K562 (cell line): ENCODE measurements at regions not wholly inside any gene's neighbourhood (a gene's known extent, or its start where the extent isn't known, plus 50 kb on each side); places are given as distances from the start of the nearest gene placed in this dataset.

Source experiments
- ATAC-seq: fragments of 200-7000 bp; cut with Tn5 transposase; 3 replicates; pipeline ENCODE4 v1.9.1; 2020; ENCODE audit warnings: moderate library complexity
- BruUV-seq: library from RNA; stranded (reverse); fragments of 400-500 nt; replicated peaks from 2 replicates; lab custom pipeline; 2021; lab: Mats Ljungman, UMichigan
- CTCF ChIA-PET: fragments of 300-600 bp; formaldehyde crosslinking; extraction: SDS; loops from one replicate; lab custom pipeline; 2021; ENCODE audit warnings: low intra/inter-chr PET ratio; lab: Yijun Ruan, JAX
- POLR2A ChIA-PET: fragments of 300-600, 350-650 bp; sonication (Branson Sonifier 250); formaldehyde crosslinking; extraction: SDS; loops from one replicate; lab custom pipeline; 2021; ENCODE audit warnings: antibody characterized with exemption, inconsistent platforms; lab: Yijun Ruan, JAX
- DNase-seq, 4 experiments: peaks; one replicate each; pipeline versions ENCODE4 v3.0.0 to v3.0.0-alpha.2; 2011 to 2018; ENCODE audit warnings: low spot score in 3 of 4, mixed read lengths in 3 of 4; ENCODE audit errors: extremely low read depth in 1 of 4
- FAIRE-seq: peaks from 2 replicates; lab custom pipeline; 2011; peaks lifted over from hg19 to GRCh38; lab: Jason Lieb, UNC
- H2AFZ ChIP-seq: 2 replicates; pipeline ENCODE4 v1.6.0; 2011; ENCODE audit warnings: low read depth, low read length, control low read depth, inconsistent platforms
- H3K27ac ChIP-seq: fragments of 200-600 bp; 3 replicates; pipeline ENCODE4 v1.8.0; 2011; ENCODE audit warnings: low read depth, mild to moderate bottlenecking, control low read depth, inconsistent platforms, low read length, moderate library complexity, mixed read lengths; ENCODE audit errors: extremely low read depth
- H3K27me3 ChIP-seq, 2 experiments: fragments of 300-600 bp in 1 of 2; 2 replicates in 1 of 2; 3 replicates in 1 of 2; pipeline versions ENCODE4 v1.6.0 to v1.8.0; 2011; ENCODE audit warnings: inconsistent platforms in 2 of 2, low read length in 2 of 2, mild to moderate bottlenecking in 1 of 2, mixed read lengths in 1 of 2, moderate library complexity in 1 of 2; ENCODE audit not compliant: control insufficient read depth in 2 of 2, insufficient read depth in 2 of 2
- H3K36me3 ChIP-seq: fragments of 300-600 bp; 3 replicates; pipeline ENCODE4 v1.8.0; 2011; ENCODE audit warnings: mild to moderate bottlenecking, low read length, inconsistent platforms; ENCODE audit not compliant: control insufficient read depth, insufficient read depth
- H3K4me1 ChIP-seq, 2 experiments: fragments of 200-600 bp in 1 of 2; replicated peaks in 1 of 2; 2 replicates in 1 of 2; 3 replicates in 1 of 2; pipeline versions ENCODE4 v1.5.1 to v1.8.0; 2011; ENCODE audit warnings: inconsistent platforms in 2 of 2, low read length in 2 of 2, mild to moderate bottlenecking in 1 of 2, mixed read lengths in 1 of 2, moderate library complexity in 1 of 2; ENCODE audit not compliant: control insufficient read depth in 2 of 2, insufficient read depth in 2 of 2
- H3K4me2 ChIP-seq: 2 replicates; pipeline ENCODE4 v1.6.1; 2011; ENCODE audit warnings: low read length, control low read depth, inconsistent platforms, mixed read lengths; ENCODE audit not compliant: insufficient read depth
- H3K4me3 ChIP-seq: fragments of 200-600 bp; sonication (generic), shearing (Covaris generic); 2 replicates; pipeline ENCODE4 v1.5.1; 2016; ENCODE audit warnings: control low read depth, inconsistent platforms
- H3K79me2 ChIP-seq: fragments of 200-600 bp; 3 replicates; pipeline ENCODE4 v1.8.0; 2011; ENCODE audit warnings: low read length, inconsistent platforms; ENCODE audit not compliant: control insufficient read depth, insufficient read depth
- H3K9ac ChIP-seq, 2 experiments: 2 replicates each; pipeline versions ENCODE4 v1.6.0 to v1.6.1; 2011; ENCODE audit warnings: low read depth in 2 of 2, low read length in 2 of 2, control low read depth in 1 of 2, inconsistent platforms in 1 of 2, mild to moderate bottlenecking in 1 of 2, mixed read lengths in 1 of 2; ENCODE audit not compliant: insufficient read depth in 1 of 2
- H3K9me1 ChIP-seq: one replicate; pipeline ENCODE4 v1.6.0; 2011; ENCODE audit warnings: inconsistent platforms, mild to moderate bottlenecking, low read length, moderate library complexity; ENCODE audit not compliant: control insufficient read depth, insufficient read depth
- H3K9me3 ChIP-seq: replicated peaks from 2 replicates; pipeline ENCODE4 v1.5.1; 2011; ENCODE audit warnings: low read depth, low read length, inconsistent platforms; ENCODE audit not compliant: control insufficient read depth, insufficient read depth
- H4K20me1 ChIP-seq: replicated peaks from 2 replicates; pipeline ENCODE4 v1.6.1; 2011; ENCODE audit warnings: low read length, inconsistent platforms, mixed read lengths; ENCODE audit not compliant: control insufficient read depth, insufficient read depth
- CHCHD3 ChIP-seq: fragments of 250-450 bp; sonication (Bioruptor Pico); IDR thresholded peaks from 2 replicates; pipeline ENCODE4 v2.1.2; 2022; ENCODE audit warnings: mild to moderate bottlenecking
- EGR1 ChIP-seq: fragments of 450-650 bp; conservative IDR thresholded peaks from 2 replicates; pipeline ENCODE4 v1.6.1; 2017; ENCODE audit warnings: mild to moderate bottlenecking
- FUS ChIP-seq: fragments of 200-400 bp; formaldehyde crosslinking; optimal IDR thresholded peaks from 2 replicates; pipeline ENCODE3; 2017; ENCODE audit warnings: low read depth, low read length
- GATAD2A ChIP-seq: fragments of 450-650 bp; IDR thresholded peaks from 2 replicates; pipeline ENCODE4 v1.6.1; 2017
- NCOA4 ChIP-seq: fragments of 450-650 bp; IDR thresholded peaks from 2 replicates; pipeline ENCODE4 v1.6.1; 2018; ENCODE audit warnings: mild to moderate bottlenecking; ENCODE audit not compliant: partially characterized antibody
- SIN3B ChIP-seq: fragments of 450-650 bp; IDR thresholded peaks from 2 replicates; pipeline ENCODE4 v1.6.1; 2017; ENCODE audit warnings: low read depth, mild to moderate bottlenecking, moderate library complexity
- THAP12 ChIP-seq: fragments of 250-450 bp; sonication (Bioruptor Pico); IDR thresholded peaks from 2 replicates; pipeline ENCODE4 v1.9.0; 2021; ENCODE audit warnings: mild to moderate bottlenecking, inconsistent platforms
- USF2 ChIP-seq: sonication (generic); formaldehyde crosslinking; IDR thresholded peaks from 2 replicates; pipeline ENCODE4 v1.5.0; 2020; ENCODE audit warnings: missing genetic modification reagents
- XRCC4 ChIP-seq: IDR thresholded peaks from one replicate; pipeline ENCODE4 v1.6.1; 2011; ENCODE audit not compliant: insufficient read depth, insufficient read length; ENCODE audit errors: extremely low read depth
- ZKSCAN8 ChIP-seq: fragments of 200-800 bp; sonication (Bioruptor generic); IDR thresholded peaks from 2 replicates; pipeline ENCODE4 v1.6.1; 2016; ENCODE audit warnings: missing genetic modification characterization, missing compliant biosample characterization
- ZNF589 ChIP-seq: fragments of 200-800 bp; sonication (Bioruptor generic); IDR thresholded peaks from 2 replicates; pipeline ENCODE4 v1.6.1; 2016; ENCODE audit warnings: low read depth, missing genetic modification characterization, missing compliant biosample characterization
- ZNF75A ChIP-seq: fragments of 450-650 bp; formaldehyde crosslinking; IDR thresholded peaks from 2 replicates; pipeline ENCODE4 v1.4.0; 2020; ENCODE audit warnings: mild to moderate bottlenecking
- WGBS: fragments of 100-300 bp; shearing (Covaris generic); methylation state at CpG from one replicate; pipeline ENCODE4 v1.1.6; 2016; ENCODE audit warnings: low coverage, mixed read lengths; ENCODE audit not compliant: insufficient coverage; ENCODE audit errors: missing lambda C conversion rate; 5-methylcytosine and 5-hydroxymethylcytosine counted together
- in situ Hi-C: fragments of 300-500 bp; cut with MboI; formaldehyde crosslinking; loops from 4 replicates; pipeline ENCODE4 v1.15.0; 2018; ENCODE audit warnings: inconsistent platforms, mixed read lengths
- intact Hi-C: fragments of 100-400 bp; cut with micrococcal nuclease; formaldehyde crosslinking; loops from 2 replicates; pipeline ENCODE4 v1.14.2; 2022

GRCh38 chr2:172376016-172376415, 51.4 kb upstream of the ITGA6 start:
- ATAC-seq (no peak), DNase-seq (no peak), FAIRE-seq (no peak)
- ChIA-PET POLR2A (no interaction called here), CTCF (no interaction called here)
- Histone ChIP-seq H2AFZ (no peak overlapping the region), H3K79me2 (no peaks in the 10 kb centered on the region), H3K4me3 (no peak overlapping the region), H4K20me1 (no peaks in the 10 kb centered on the region), H3K36me3 (no peaks in the 10 kb centered on the region), H3K4me1 (no peaks in the 10 kb centered on the region), H3K9me1 (no peaks in the 10 kb centered on the region), H3K4me2 (no peak overlapping the region), H3K27me3 (0 out of 5 replicates have a peak, but pooled peaks cover 0 to 4% of the 10 kb centered on the region in 2 experiments), H3K27ac (no peak overlapping the region), H3K9ac (no peak overlapping the region), H3K9me3 (no peaks in the 10 kb centered on the region)
- BruUV-seq: no TSS peak
- intact Hi-C loops: no loop called here
- WGBS: 0% methylated on average over 5 of the region's 5 CpGs
- in situ Hi-C loops: no loop called here
- no peak for TF ChIP-seq USF2 (CRISPR knock-in tag)
- TF ChIP-seq XRCC4: no peak
- no peak for TF ChIP-seq ZKSCAN8 (CRISPR knock-in tag)
- no peak for TF ChIP-seq FUS
- TF ChIP-seq GATAD2A: no peak
- TF ChIP-seq CHCHD3: no peak
- TF ChIP-seq NCOA4: no peak
- TF ChIP-seq EGR1: no peak
- no peak for TF ChIP-seq ZNF75A (CRISPR knock-in tag)
- no peak for TF ChIP-seq ZNF589 (CRISPR knock-in tag)
- TF ChIP-seq SIN3B: no peak
- TF ChIP-seq THAP12 (CRISPR knock-in tag): no peak
